Activated CD4-positive, alpha-beta T cell treated with anti-CD3 and anti-CD28 coated beads, Interleukin-2, amount 10 ng/mL, durations not matched to agents 7 days and 5 days (primary cell): ENCODE measurements at regions not wholly inside any gene's neighbourhood (a gene's known extent, or its start where the extent isn't known, plus 50 kb on each side); places are given as distances from the start of the nearest gene placed in this dataset.

ENCODE experiments used
- CTCF ChIA-PET: fragments of 350-600 bp; sonication (Branson Sonifier 250); formaldehyde crosslinking; loops from one replicate; lab custom pipeline; 2021; ENCODE audit warnings: antibody characterized with exemption; lab: Charles Lee
- POLR2A ChIA-PET: fragments of 350-600 bp; sonication (Branson Sonifier 250); formaldehyde crosslinking; loops from one replicate; lab custom pipeline; 2021; ENCODE audit warnings: antibody characterized with exemption; lab: Charles Lee
- DNase-seq: peaks from one replicate; pipeline ENCODE4 v3.0.0-alpha.2; 2020
- H3K27ac Mint-ChIP-seq: one replicate; pipeline ENCODE4 v1.8.0; 2021; ENCODE audit warnings: mild to moderate bottlenecking, moderate library complexity, mixed read lengths
- H3K27me3 Mint-ChIP-seq: one replicate; pipeline ENCODE4 v1.8.0; 2021; ENCODE audit warnings: mixed read lengths
- H3K36me3 Mint-ChIP-seq: one replicate; pipeline ENCODE4 v1.8.0; 2021; ENCODE audit warnings: low read depth, mixed read lengths
- H3K4me1 Mint-ChIP-seq: one replicate; pipeline ENCODE4 v1.8.0; 2021; ENCODE audit warnings: mixed read lengths
- H3K4me3 Mint-ChIP-seq: one replicate; pipeline ENCODE4 v1.8.0; 2021; ENCODE audit warnings: mild to moderate bottlenecking, moderate library complexity, mixed read lengths
- H3K9me3 Mint-ChIP-seq: one replicate; pipeline ENCODE4 v1.8.0; 2021; ENCODE audit warnings: mixed read lengths

DNA sequence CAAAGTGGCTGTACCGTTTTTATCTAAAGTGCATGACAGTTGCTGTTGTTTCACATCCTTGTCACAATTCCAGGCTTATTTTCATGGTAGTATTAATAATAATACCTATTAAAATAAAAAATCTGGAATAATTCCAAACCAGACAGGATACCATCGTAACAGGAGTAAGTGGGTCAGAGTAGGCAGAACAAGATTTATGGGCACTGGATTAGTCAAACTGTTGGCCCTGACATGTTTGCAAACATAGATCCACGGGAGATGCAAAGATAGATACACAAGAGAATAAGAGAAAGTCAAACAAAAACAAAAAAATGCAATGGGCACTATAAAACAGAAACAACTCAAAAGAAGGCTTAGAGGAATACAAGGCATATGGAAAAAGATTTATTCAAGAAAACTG, 449.5 kb upstream of the HS3ST1 start:
- Mint-ChIP-seq H3K27ac (no peak overlapping the region), H3K4me1 (no peaks in the 10 kb centered on the region), H3K27me3 (no peaks in the 10 kb centered on the region), H3K36me3 (no peaks in the 10 kb centered on the region), H3K4me3 (no peak overlapping the region), H3K9me3 (peaks cover 11% of the 10 kb centered on the region)
- ChIA-PET POLR2A (no interaction called here), CTCF (no interaction called here)
- DNase-seq: no peak

DNA sequence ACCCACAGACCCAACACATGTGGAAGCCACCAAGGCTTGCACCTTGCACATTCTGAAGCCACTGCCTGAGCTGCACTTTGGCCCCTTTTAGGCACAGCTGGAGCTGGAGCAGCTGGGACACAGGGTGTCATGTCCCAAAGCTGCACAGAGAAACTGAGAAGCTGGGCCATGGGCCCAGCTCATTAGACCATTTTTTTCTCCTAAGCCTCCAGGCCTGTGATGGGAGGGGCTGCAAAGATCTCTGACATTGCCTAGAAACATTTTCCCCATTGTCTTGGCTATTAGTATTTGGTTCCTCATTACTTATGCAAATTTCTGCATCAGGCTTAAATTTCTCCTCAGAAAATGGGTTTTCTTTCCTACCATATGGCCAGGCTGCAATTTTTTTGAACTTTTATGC, 447.4 kb upstream of the HS3ST1 start:
- Mint-ChIP-seq H3K36me3 (no peaks in the 10 kb centered on the region), H3K27ac (no peak overlapping the region), H3K27me3 (no peaks in the 10 kb centered on the region), H3K4me1 (no peaks in the 10 kb centered on the region), H3K9me3 (peaks cover 11% of the 10 kb centered on the region), H3K4me3 (no peak overlapping the region)
- ChIA-PET CTCF (no interaction called here), POLR2A (no interaction called here)
- DNase-seq: no peak

DNA sequence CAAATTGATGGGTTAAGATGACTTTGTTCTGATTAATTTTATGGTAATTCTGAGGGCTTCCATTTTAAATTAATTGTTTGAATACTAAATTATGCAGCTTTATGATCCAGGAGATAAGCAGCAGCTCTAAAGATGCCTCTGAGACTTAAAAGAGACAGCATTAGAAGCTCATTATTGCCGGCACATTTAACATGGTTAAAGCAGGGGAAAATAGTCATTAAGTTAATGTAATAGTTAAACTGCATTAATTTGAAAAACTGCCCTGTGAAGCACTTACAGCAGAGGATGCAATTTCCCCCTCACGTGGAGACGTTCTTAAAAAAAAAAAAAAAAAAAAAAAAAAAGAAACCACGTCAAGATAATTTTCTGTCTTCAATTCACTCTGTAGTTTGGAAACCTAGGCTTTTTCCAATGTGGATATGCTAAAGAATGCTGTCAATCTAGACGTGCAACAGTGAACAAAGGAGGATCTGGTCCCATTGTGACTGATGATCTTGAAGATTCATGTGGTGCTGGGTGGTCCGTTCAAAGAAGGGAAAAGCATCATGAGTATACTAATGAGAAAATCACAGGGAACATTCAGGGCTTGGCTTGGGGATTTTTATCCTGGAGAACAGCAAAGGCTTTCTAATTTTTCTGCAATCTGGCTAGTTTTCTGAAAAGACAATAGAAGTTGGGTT, 440.6 kb upstream of the HS3ST1 start:
- Mint-ChIP-seq H3K36me3 (no peaks in the 10 kb centered on the region), H3K27me3 (no peaks in the 10 kb centered on the region), H3K9me3 (no peaks in the 10 kb centered on the region), H3K4me1 (no peaks in the 10 kb centered on the region), H3K4me3 (no peak overlapping the region), H3K27ac (no peak overlapping the region)
- ChIA-PET POLR2A (no interaction called here), CTCF (no interaction called here)
- DNase-seq: no peak

GRCh38 chr4:11866391-11866790, 437.7 kb upstream of the HS3ST1 start:
- H3K4me1 Mint-ChIP-seq: no peaks in the 10 kb centered on the region
- H3K27ac Mint-ChIP-seq: no peak overlapping the region
- POLR2A ChIA-PET: no interaction called here
- H3K36me3 Mint-ChIP-seq: no peaks in the 10 kb centered on the region
- CTCF ChIA-PET: no interaction called here
- DNase-seq: no peak
- no peaks in the 10 kb centered on the region for H3K27me3 Mint-ChIP-seq
- no peaks in the 10 kb centered on the region for H3K9me3 Mint-ChIP-seq
- H3K4me3 Mint-ChIP-seq: no peak overlapping the region

DNA sequence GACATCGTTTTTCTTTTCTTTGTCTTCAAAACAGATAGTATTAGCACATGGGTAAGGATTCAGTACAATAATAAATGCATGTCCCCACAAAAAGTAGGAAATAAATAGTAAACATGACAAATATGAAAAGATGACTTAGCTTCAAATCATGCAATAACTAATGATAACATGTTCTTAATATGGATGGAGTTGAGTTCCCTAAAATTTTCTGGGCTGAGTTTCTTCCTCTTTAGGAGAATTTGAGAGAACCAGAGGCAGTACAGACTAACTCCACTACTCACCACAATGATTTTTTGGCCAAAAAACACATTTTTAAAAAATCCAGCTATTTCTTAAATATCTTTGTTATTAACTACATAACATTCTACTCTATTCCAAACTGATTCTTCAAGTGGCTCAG, 432.3 kb upstream of the HS3ST1 start:
- no peak overlapping the region for H3K4me3 Mint-ChIP-seq
- DNase-seq: no peak
- H3K9me3 Mint-ChIP-seq: no peaks in the 10 kb centered on the region
- H3K27ac Mint-ChIP-seq: no peak overlapping the region
- H3K4me1 Mint-ChIP-seq: no peaks in the 10 kb centered on the region
- ChIA-PET POLR2A (no interaction called here), CTCF (no interaction called here)
- no peaks in the 10 kb centered on the region for H3K36me3 Mint-ChIP-seq
- no peaks in the 10 kb centered on the region for H3K27me3 Mint-ChIP-seq

DNA sequence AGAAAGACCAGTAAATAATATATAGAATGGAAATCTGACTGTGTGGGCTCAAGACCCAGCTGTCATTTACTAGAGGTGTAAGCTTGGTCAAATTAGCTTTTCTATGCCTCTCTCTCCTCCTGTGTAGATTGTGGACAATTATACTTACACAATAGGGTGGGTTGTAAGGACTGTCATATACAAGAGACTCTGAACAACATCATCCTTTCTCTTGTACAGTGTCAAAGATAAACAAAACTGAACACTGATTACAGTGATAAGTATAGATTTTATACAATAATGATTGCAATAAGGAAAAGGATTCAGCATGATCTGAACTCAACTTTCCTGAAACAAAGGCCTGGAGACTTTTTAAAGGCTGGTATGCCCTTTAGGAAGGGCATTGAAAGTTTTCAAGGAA, 429.2 kb upstream of the HS3ST1 start:
- no peak for DNase-seq
- H3K4me1 Mint-ChIP-seq: no peaks in the 10 kb centered on the region
- POLR2A ChIA-PET: no interaction called here
- CTCF ChIA-PET: no interaction called here
- H3K27me3 Mint-ChIP-seq: no peaks in the 10 kb centered on the region
- no peaks in the 10 kb centered on the region for H3K9me3 Mint-ChIP-seq
- H3K36me3 Mint-ChIP-seq: no peaks in the 10 kb centered on the region
- no peak overlapping the region for H3K4me3 Mint-ChIP-seq
- H3K27ac Mint-ChIP-seq: no peak overlapping the region

- Mint-ChIP-seq H3K4me3 (no peak overlapping the region), H3K27me3 (no peaks in the 10 kb centered on the region), H3K4me1 (no peaks in the 10 kb centered on the region), H3K9me3 (no peaks in the 10 kb centered on the region), H3K27ac (no peak overlapping the region), H3K36me3 (no peaks in the 10 kb centered on the region)
- ChIA-PET CTCF (no interaction called here), POLR2A (no interaction called here)
- no peak for DNase-seq
Observed at GRCh38 chr4:11847167-11847566, 418.5 kb upstream of the HS3ST1 start.

GRCh38 chr4:11843927-11844326, 415.2 kb upstream of the HS3ST1 start:
- H3K9me3 Mint-ChIP-seq: no peaks in the 10 kb centered on the region
- POLR2A ChIA-PET: no interaction called here

GRCh38 chr4:11843340-11843739, 414.6 kb upstream of the HS3ST1 start:
- POLR2A ChIA-PET: no interaction called here
- Mint-ChIP-seq H3K27ac (no peak overlapping the region), H3K9me3 (no peaks in the 10 kb centered on the region), H3K36me3 (no peaks in the 10 kb centered on the region), H3K27me3 (no peaks in the 10 kb centered on the region), H3K4me3 (no peak overlapping the region), H3K4me1 (no peaks in the 10 kb centered on the region)
- DNase-seq: no peak
- CTCF ChIA-PET: no interaction called here

More at GRCh38 chr4:11843927-11844326, 415.2 kb upstream of the HS3ST1 start:
- H3K27ac Mint-ChIP-seq: no peak overlapping the region
- CTCF ChIA-PET: no interaction called here
- no peak overlapping the region for H3K4me3 Mint-ChIP-seq
- H3K27me3 Mint-ChIP-seq: no peaks in the 10 kb centered on the region
- DNase-seq: no peak
- no peaks in the 10 kb centered on the region for H3K4me1 Mint-ChIP-seq
- no peaks in the 10 kb centered on the region for H3K36me3 Mint-ChIP-seq

- no peaks in the 10 kb centered on the region for H3K9me3 Mint-ChIP-seq
- DNase-seq: no peak
- CTCF ChIA-PET: no interaction called here
- H3K4me1 Mint-ChIP-seq: no peaks in the 10 kb centered on the region
- POLR2A ChIA-PET: no interaction called here
- no peaks in the 10 kb centered on the region for H3K36me3 Mint-ChIP-seq
- no peaks in the 10 kb centered on the region for H3K27me3 Mint-ChIP-seq
- H3K27ac Mint-ChIP-seq: no peak overlapping the region
- H3K4me3 Mint-ChIP-seq: no peak overlapping the region
Observed at GRCh38 chr4:11842620-11843263, 414.0 kb upstream of the HS3ST1 start.

DNA sequence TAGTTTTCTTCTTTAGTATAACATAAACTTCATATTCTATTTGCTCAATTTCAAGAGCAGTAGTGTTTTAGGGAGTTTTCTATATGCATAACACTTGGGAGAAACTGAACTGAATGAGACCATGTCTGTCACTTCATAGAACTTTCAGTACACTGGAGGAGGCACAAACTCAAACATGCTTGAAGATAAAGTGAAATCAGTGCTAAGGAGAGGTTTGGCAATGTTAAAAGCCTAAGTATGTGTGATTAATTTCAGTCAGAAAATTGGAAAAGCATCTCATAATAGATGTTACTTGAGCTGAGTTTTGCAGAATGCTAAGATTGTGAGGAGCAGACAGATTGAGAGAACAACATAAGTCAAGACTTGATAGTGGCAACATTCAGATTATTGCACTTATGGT, 411.2 kb upstream of the HS3ST1 start:
- Mint-ChIP-seq H3K36me3 (no peaks in the 10 kb centered on the region), H3K4me1 (no peaks in the 10 kb centered on the region), H3K27ac (no peak overlapping the region), H3K9me3 (no peaks in the 10 kb centered on the region), H3K4me3 (no peak overlapping the region), H3K27me3 (no peaks in the 10 kb centered on the region)
- CTCF ChIA-PET: interaction anchor here (0.5 kb wide), 1 partner anchor 90 kb away, joined by 4 read pairs; no protein-coding TSS in a partner anchor
- no peak for DNase-seq
- POLR2A ChIA-PET: no interaction called here

DNA sequence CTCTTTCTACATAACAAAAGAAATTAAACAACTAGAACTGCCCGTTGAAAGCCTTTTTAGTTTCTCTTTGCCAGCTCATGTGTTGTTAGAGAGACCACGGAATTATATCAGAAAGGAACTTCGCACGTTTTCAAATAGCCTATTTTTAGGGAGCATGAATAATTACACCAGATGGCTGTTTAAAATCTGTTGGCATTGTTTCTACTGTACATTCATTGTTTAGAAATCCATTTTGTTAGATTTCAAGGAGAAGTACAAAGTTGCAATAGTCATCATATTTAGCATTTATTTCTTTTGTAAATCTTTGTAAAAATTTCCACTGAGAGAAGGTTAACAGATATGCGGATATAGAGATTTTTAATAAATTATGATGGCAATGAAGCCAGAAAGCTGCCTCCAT, 403.0 kb upstream of the HS3ST1 start:
- no peak overlapping the region for H3K27ac Mint-ChIP-seq
- DNase-seq: no peak
- CTCF ChIA-PET: no interaction called here
- no peaks in the 10 kb centered on the region for H3K9me3 Mint-ChIP-seq
- H3K4me3 Mint-ChIP-seq: no peak overlapping the region
- H3K36me3 Mint-ChIP-seq: no peaks in the 10 kb centered on the region
- no peaks in the 10 kb centered on the region for H3K4me1 Mint-ChIP-seq
- H3K27me3 Mint-ChIP-seq: peaks cover 2% of the 10 kb centered on the region
- POLR2A ChIA-PET: no interaction called here

GRCh38 chr4:11824566-11824965, 395.9 kb upstream of the HS3ST1 start:
- no peak overlapping the region for H3K27ac Mint-ChIP-seq
- DNase-seq: no peak
- H3K4me3 Mint-ChIP-seq: no peak overlapping the region
- H3K9me3 Mint-ChIP-seq: no peaks in the 10 kb centered on the region
- CTCF ChIA-PET: no interaction called here
- H3K27me3 Mint-ChIP-seq: no peaks in the 10 kb centered on the region
- no peaks in the 10 kb centered on the region for H3K36me3 Mint-ChIP-seq
- H3K4me1 Mint-ChIP-seq: no peaks in the 10 kb centered on the region
- POLR2A ChIA-PET: no interaction called here
